HuH-7.5 (cell line): ENCODE measurements at regions not wholly inside any gene's neighbourhood (a gene's known extent, or its start where the extent isn't known, plus 50 kb on each side); places are given as distances from the start of the nearest gene placed in this dataset.

Experiments
- DNase-seq: peaks from one replicate; pipeline ENCODE4 v3.0.0; 2011; ENCODE audit warnings: low spot score

DNA sequence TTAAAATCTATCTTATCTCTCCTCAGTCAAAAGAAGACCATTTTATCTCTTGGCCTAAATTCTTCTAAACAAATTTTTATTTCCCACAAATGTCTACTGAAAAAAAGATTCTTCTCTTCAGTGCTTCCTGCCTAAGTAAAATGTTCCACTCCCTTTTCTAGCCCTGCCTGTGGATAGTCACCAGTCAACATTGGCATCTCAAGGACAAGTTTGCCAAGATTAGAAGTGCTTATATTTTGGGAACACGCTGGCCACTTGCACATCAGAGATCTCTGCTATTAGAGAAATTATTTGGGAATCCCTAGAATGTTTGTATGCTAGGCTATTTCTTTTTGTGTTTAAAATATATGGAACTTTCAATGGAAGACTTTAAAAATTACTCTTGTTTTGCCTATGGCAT, 758.2 kb upstream of the CDH7 start:
- no peak for DNase-seq

DNA sequence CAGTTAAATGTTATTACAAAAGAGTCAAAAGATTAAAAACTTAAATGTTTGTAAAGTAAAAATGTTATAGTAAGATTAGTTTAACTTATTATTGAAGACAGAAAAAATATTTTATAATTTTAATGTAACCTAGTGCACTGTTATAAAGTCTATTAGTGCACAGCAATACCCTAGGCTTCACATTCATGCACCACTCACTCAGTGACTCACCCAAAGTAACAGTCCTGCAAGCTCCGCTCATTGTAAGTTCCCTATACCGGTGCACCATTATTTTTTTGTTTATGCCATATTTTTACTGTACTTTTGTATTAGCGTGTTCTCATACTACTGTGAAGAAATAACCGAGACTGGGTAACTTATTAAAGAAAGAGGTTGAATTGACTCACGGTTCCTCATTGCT, 759.7 kb upstream of the CDH7 start:
- no peak for DNase-seq

DNA sequence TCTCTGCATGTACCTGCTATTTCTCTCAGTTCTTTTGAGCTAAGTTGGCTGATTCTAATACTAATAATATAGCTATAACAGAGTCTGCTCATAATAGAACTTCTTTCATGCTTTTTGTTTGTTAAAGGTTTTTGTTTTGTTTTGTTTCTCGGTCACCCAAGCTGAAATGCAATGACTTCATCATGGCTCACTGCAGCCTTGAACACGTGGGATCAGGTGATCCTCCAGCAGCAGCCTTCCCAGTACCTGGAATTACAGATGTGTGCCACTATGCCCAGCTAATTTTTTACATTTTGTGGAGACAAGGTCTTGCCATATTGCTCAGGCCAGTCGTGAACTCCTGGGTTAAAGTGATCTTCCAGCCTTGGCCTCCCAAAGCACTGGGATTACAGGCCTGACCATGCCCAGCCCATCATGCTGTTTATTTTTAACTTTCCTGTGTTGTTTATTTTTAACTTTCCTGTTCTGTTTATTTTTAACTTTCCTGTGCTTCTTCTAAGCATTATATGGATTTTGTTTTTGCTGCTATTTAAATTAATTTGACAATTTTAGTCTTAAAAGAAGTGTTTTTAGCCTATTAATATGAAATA, 763.8 kb upstream of the CDH7 start:
- DNase-seq, result no peak

GRCh38 chr18:64983497-64984238, 767.1 kb upstream of the CDH7 start:
- no peak for DNase-seq

DNA sequence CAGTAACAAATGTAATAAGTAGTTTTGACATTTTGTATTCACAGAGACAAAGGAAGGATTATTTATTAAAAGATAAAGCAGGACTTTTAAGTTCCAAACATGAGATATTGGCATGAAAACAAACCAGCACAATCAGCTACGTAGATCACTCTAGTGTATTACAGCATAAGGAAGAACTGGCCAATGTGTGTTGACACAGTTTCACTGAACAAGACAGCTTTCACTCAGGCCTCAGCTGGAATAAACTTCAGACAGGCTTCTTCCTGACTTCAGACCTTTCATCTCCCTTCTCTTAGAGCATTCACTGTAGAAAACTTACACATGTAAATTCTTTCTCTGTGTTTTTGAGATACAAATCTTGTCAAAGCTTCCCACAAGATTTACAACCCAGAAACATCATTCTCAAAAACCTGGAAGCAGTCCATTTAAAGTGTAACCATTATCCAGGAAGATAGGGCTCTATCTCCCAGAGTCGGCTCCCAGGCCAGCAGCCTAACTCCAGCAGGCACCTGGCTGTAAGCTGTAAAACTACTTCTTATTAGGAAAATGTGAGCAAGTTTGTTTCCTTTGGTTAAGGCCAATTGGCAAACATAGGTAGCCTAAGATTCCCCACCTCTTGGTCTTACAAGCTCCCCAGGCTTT, 768.3 kb upstream of the CDH7 start:
- no peak for DNase-seq

GRCh38 chr18:64981915-64982314, 768.9 kb upstream of the CDH7 start:
- DNase-seq, result no peak

DNA sequence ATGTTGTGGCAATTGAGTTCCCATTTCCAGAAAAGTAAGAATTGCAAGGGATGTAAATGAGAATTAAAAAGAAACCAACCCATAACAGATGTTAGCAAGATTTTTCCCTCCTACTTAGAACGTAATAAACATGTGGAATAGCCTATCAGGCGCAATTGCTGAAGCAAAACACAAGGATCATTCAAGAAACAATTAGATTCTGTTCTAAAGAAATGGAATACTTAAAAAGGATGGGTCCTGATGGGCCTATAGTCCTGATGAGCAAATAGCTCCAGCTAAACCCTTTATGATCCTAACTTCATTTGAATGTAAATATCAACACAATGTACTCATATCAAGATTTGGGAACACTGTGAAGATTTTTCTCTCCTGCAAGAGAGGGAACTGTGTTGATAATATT, 771.0 kb upstream of the CDH7 start:
- no peak for DNase-seq

DNA sequence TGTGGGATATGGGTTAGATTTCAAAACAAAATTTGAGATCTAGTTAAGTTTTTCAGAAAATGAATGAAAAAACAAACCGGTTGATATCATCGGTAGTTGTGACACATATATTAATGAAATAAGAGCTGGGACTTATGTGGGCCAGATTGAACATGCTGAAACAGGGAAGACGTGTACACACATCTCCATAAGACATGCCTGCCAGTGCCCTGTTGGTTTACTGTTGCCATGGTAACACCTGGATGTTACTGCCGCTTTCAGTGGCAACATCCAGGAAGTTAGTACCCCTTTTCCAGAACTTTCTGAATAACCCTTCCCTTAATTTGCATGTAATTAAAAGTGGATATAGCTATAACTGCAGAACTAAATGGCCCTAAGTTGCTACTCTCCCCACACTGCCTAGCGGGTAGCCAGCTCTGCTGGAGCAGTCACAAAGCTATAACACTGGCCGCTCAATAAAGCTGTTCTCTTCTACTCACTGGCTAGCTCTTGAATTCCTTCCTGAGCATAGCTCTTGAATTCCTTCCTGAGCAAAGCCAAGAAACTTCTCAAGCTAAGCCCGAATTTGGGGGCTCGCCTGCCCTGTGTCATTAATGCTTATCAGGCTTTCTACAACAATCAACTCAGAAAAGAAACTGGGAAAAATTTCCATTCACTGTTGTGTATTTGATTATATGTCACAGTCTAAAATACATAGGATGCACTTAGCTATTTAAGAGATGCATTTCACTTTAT, 776.3 kb upstream of the CDH7 start:
- DNase-seq, result no peak

DNA sequence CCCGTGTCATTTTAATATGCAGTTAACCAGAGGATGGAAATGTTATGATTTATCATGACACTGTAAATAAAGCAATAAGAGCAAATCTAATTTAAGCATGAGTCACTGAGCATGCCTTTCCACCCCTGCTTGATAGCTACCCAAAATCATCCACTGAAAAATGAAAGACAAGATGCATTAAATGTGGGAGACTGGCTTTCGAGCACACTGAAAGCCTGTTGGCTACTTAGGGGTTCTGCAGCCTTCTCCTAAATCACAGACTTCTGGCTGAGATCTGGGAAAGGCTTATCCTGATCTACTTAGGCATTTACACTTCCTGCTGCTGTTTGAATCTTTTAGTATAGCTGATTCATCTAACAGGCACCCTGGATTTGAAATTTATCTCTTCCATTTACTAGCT, 778.3 kb upstream of the CDH7 start:
- DNase-seq, result no peak

DNA sequence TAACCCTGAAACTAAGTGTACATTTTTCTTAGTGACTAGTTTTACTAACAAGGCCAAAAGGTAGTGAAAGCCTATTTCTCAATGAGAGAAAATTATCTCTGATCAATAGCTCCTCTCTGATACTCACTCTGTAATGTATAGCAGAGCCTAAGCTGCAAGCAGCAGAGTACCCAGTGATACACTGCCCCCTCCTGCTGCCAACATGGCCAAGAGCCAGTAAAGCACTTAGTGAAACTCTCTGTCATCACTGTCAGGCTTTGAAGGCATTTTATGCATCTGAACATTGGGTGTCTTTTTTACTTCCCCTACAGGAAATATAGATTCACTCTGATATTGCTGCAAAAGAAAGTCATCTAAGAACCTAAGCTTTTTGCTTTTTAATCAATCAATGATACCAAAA, 784.1 kb upstream of the CDH7 start:
- no peak for DNase-seq

- DNase-seq, result no peak
Measured at GRCh38 chr18:64956465-64956864, 794.3 kb upstream of the CDH7 start.

GRCh38 chr18:64949885-64950284, 800.9 kb upstream of the CDH7 start:
- no peak for DNase-seq

DNA sequence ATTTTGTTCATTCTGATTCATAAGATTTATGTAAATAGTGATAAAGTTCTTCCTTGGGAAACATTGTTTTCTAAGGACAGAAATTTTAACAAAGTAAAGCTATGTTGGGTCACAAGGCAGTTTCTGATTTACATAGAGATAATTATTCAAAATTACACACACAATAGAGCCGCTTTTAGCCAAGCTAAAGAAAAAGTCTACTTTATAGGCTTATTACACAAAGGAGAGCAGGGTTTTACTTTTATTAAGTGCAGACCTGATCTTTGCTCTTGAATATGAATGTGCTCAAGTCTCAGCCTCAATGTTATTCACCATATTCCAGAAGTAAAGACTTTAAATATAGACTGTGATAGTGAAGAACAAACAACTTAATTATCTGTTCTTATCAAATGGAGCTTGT, 787.8 kb upstream of the LINC00305 start:
- no peak for DNase-seq

DNA sequence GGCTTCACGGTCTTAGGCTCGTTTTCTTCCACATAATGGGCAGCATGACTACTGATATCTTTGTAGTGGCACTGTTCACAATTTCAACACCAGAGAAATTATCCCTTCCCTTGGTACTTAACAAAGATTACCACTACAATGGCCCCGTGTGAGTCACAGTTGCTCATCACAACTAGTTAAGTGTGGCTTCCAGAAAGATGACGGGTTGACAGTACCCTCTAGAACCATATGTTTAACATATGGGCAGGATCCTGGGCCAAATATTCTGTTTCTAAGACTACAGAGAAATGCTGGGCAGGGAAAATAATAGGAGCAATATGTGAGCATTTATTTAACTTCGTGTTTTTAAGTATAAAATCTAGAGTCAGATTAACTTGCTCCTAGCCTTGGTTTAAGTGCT, 780.1 kb upstream of the LINC00305 start:
- DNase-seq, result no peak

DNA sequence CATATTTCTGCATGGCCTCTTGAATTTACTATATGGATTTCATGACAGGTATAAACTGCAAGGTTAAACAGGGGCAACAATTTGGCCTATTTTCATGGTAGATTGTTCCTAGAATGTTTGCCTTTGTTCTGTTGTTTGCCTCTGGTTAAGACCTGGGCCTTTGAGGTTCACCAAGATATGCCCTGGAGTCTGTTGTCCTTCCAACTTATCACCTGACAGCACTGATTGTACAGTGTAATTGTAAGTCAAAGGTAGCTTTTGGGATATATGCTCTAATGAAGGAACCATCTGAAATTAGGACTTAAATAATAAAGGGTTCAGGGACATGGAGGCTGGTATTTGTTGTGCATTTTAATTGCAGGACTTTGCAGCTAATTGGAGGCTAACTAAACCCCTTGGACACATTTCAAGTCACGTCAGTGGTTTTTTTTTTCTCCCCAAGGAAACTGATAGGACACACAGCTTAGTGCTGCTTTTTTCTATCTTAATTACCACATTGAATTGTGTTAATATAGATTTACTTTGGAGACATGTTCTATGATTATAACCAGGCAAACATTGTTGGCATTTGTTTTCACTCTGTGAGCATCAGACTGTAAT, 771.2 kb upstream of the LINC00305 start:
- no peak for DNase-seq

- DNase-seq, result no peak
Measured at GRCh38 chr18:64918851-64919250, 770.0 kb upstream of the LINC00305 start.

DNA sequence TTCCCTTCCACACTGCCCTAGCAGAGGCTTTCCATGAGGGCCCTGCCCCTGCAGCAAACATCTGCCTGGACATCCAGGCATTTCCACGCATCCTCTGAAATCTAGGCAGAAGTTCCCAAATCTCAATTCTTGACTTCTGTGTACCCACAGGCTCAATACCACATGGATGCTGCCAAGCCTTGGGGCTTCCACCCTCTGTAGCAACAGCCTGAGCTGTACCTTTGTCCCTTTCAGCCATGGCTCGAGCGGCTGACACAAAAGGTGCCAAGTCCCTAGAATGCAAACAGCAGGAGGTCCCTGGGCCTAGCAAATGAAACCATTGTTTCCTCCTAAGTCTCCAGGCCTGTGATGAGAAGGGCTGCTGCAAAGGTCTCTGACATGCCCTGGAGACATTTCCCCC, 744.5 kb upstream of the LINC00305 start:
- no peak for DNase-seq

- no peak for DNase-seq
Measured at GRCh38 chr18:64888956-64889355, 740.1 kb upstream of the LINC00305 start.

GRCh38 chr18:64886995-64887394, 738.1 kb upstream of the LINC00305 start:
- DNase-seq, result no peak

- no peak for DNase-seq
Measured at GRCh38 chr18:64882896-64883295, 734.0 kb upstream of the LINC00305 start.

DNA sequence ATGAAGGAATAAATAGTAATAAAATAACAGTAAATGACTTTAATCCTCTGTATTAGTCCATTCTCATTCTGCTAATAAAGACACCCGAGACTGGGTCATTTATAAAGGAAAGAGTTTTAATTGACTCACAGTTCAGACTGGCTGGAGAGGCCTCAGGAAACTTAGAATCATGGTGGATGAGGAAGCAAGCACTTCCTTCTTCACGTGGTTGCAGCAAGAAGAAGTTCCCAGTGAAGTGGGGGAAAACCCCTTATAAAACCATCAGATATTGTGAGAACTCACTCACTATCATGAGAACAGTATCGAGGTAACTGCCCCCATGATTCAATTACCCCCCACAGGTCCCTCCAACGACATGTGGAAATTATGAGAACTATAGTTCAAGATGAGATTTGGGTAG, 727.9 kb upstream of the LINC00305 start:
- DNase-seq, result no peak

- no peak for DNase-seq
Measured at GRCh38 chr18:64872710-64873458, 724.0 kb upstream of the LINC00305 start.
